Fibroblast of upper back skin (primary cell): ENCODE measurements at regions not wholly inside any gene's neighbourhood (a gene's known extent, or its start where the extent isn't known, plus 50 kb on each side); places are given as distances from the start of the nearest gene placed in this dataset.
"Not testable (repeated sequence)": the region's sequence is repeated elsewhere in the genome, so short reads cannot be mapped to it uniquely, and the experiment has no call there.

Source experiments
- DNase-seq: peaks from one replicate; pipeline ENCODE4 v3.0.0-alpha.2; 2013

- no peak for DNase-seq
These were observed 686.1 kb upstream of the IGFBP3 start for GRCh38 chr7:46607176-46607575.

- peak; percentile 59 for DNase-seq
These were observed 685.7 kb upstream of the IGFBP3 start for GRCh38 chr7:46606761-46607160.

DNA sequence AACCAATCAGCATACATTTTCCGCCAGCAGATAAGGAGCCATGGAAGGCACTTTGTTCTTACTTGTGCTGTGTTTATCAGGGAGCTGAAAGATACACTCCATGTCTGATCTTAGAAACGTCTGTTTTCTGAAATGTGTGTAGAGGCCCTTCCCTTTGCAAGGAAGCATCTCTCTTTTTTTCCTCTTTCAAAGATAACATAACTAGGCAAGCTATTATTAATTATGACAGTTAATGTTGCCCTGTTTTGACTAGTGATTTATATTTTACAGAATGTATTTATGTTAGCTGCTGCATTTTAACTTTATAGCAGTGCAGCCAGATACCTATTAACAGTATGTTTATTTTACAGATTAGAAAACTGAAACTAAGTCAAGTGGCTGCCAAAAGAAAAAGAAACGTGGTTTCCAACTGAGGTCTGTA, 683.2 kb upstream of the IGFBP3 start:
- no peak for DNase-seq

GRCh38 chr7:46603780-46604179, 682.7 kb upstream of the IGFBP3 start:
- peak; percentile 25 for DNase-seq

GRCh38 chr7:46603296-46603752, 682.3 kb upstream of the IGFBP3 start:
- DNase-seq: no peak

GRCh38 chr7:46600340-46600739, 679.3 kb upstream of the IGFBP3 start:
- DNase-seq: no peak

GRCh38 chr7:46594831-46595230, 673.8 kb upstream of the IGFBP3 start:
- DNase-seq: not testable (repeated sequence)

- DNase-seq: not testable (repeated sequence)
These were observed 670.1 kb upstream of the IGFBP3 start for GRCh38 chr7:46590918-46591905.

- no peak for DNase-seq
These were observed 668.2 kb upstream of the IGFBP3 start for GRCh38 chr7:46589286-46589685.

GRCh38 chr7:46586406-46586805, 665.3 kb upstream of the IGFBP3 start:
- no peak for DNase-seq

- DNase-seq: no peak
These were observed 662.6 kb upstream of the IGFBP3 start for GRCh38 chr7:46583656-46584055.

- peak; percentile 53 for DNase-seq
These were observed 660.2 kb upstream of the IGFBP3 start for GRCh38 chr7:46581268-46581667.

- DNase-seq: no peak
These were observed 659.7 kb upstream of the IGFBP3 start for GRCh38 chr7:46580766-46581165.

GRCh38 chr7:46577394-46577793, 656.3 kb upstream of the IGFBP3 start:
- DNase-seq: no peak

DNA sequence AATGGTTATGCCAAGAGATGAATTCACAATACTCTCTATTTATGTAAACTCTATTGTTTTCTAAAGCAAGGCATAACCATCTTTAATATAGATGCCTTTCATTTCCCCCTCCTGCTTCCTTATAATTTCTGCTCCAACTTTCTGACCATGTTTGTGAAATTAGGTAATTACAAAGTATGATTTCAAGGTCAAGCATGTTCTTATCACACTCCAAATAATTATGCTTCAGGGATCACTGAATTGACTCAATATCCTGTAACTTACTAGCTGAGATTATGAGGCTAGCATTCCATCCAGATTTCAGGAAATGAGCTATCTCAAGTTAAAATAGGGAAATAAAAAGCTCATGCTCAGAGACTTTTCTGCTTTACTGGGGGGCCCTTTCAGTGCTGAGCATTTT, 655.9 kb upstream of the IGFBP3 start:
- no peak for DNase-seq

DNA sequence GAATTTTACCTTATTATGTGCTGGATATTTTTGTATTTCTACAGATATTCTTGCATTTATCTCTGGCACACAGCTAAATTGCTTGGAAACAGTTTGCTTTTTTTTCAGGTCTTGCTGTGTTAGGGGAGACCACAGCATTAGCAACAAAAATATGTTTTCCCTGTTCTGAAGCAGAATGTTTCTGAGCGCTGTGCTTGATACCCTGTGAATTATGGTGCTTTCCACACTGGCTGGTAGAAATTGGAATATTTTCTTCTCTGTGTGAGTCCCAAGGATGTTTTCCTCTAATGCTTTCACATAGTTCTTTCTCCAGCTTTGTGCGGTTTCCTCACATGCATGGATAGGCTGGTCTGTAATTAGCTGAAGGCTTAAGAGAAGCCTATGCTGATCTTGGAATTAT, 651.6 kb upstream of the IGFBP3 start:
- peak; percentile 22 for DNase-seq

GRCh38 chr7:46571996-46572395, 650.9 kb upstream of the IGFBP3 start:
- no peak for DNase-seq

- DNase-seq: no peak
These were observed 648.0 kb upstream of the IGFBP3 start for GRCh38 chr7:46569133-46569465.

GRCh38 chr7:46568420-46569132, 647.5 kb upstream of the IGFBP3 start:
- DNase-seq: no peak

DNA sequence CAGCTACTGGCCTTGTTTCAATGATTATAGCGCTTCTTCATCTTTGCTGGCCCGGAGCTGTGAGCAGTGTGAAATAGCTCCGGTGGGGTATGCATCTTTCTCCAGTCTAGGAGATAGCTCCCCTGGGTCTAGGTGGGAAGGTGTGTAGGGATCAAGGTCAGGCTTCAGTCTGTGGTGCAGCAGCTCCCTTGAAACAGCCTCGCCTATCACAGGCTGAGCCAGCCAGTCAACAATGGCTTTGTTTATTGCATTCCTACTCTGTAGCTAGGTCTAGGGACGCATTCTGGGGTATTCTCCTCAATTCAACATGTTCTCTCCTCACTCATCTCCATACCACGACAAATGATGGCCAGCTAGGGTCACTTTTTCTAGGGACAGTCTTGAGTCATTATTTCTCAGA, 646.8 kb upstream of the IGFBP3 start:
- DNase-seq: no peak

GRCh38 chr7:46566097-46566774, 645.2 kb upstream of the IGFBP3 start:
- DNase-seq: peak; percentile 58

DNA sequence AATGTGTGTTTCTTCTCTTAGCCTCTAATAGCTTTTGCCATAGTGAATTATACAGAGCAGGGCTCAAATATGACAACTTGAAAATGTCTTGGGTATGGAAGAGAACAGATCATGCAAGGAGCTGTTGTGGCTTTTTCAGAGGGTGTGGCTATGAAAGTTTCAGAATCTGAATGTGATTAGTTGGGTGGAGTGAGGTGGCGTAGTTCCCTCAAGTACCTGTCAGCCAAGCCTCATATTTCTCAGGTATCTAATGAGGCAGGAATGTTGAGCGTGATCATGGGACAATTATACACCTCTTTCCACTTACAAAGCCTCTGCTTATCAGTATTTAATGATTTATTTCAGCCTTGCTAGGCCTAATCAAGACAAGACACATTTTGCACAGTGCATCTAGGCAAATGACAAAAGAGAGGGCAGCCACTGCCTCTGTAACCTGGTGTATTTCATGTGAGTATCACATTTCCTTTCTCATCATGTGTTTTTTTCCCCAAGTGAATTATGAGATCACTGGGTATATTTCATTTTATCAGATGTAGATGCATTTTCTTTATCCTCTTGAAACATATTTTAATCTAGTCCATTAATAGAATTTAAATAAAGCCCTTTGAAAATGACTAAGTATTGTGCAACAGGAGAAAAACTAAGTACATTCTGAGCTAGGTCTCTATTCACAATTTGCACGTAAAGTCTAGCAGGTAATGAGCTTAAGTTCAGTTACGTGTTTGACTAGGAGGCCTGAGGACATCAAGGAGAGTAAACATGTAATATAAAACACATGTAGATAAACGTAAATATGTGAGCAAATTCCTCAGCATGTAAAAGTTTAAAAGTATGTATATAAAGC, 644.4 kb upstream of the IGFBP3 start:
- DNase-seq: no peak
